ENCODE measurements at regions not wholly inside any gene's neighbourhood (a gene's known extent, or its start where the extent isn't known, plus 50 kb on each side); places are given as distances from the start of the nearest gene placed in this dataset.

- no peak for DNase-seq
These were observed 511.8 kb upstream of the SLITRK1 start for GRCh38 chr13:84393981-84394625.

GRCh38 chr13:84380866-84381265, 498.6 kb upstream of the SLITRK1 start:
- DNase-seq = no peak

- no peak for DNase-seq
These were observed 494.8 kb upstream of the SLITRK1 start for GRCh38 chr13:84377106-84377505.

- DNase-seq = no peak
These were observed 484.2 kb upstream of the SLITRK1 start for GRCh38 chr13:84366506-84366905.

- DNase-seq = no peak
These were observed 480.5 kb upstream of the SLITRK1 start for GRCh38 chr13:84362777-84363176.

GRCh38 chr13:84360822-84361221, 478.5 kb upstream of the SLITRK1 start:
- no peak for DNase-seq

- no peak for DNase-seq
These were observed 476.3 kb upstream of the SLITRK1 start for GRCh38 chr13:84358601-84359000.

- DNase-seq = no peak
These were observed 470.7 kb upstream of the SLITRK1 start for GRCh38 chr13:84352946-84353345.

- no peak for DNase-seq
These were observed 457.2 kb upstream of the SLITRK1 start for GRCh38 chr13:84339456-84339855.

GRCh38 chr13:84332346-84332745, 450.1 kb upstream of the SLITRK1 start:
- DNase-seq = no peak

GRCh38 chr13:84315527-84315926, 433.3 kb upstream of the SLITRK1 start:
- DNase-seq = peak; percentile 53

GRCh38 chr13:84303035-84303434, 420.8 kb upstream of the SLITRK1 start:
- DNase-seq = no peak

GRCh38 chr13:84297251-84297650, 415.0 kb upstream of the SLITRK1 start:
- DNase-seq = no peak

GRCh38 chr13:84296401-84296800, 414.1 kb upstream of the SLITRK1 start:
- no peak for DNase-seq

- DNase-seq = no peak
These were observed 412.3 kb upstream of the SLITRK1 start for GRCh38 chr13:84294576-84294975.

- DNase-seq = no peak
These were observed 408.1 kb upstream of the SLITRK1 start for GRCh38 chr13:84290386-84290785.

GRCh38 chr13:84279166-84279565, 396.9 kb upstream of the SLITRK1 start:
- DNase-seq = no peak

GRCh38 chr13:84272877-84273562, 390.7 kb upstream of the SLITRK1 start:
- no peak for DNase-seq

- DNase-seq = peak; percentile 32
These were observed 383.0 kb upstream of the SLITRK1 start for GRCh38 chr13:84265257-84265764.

- DNase-seq = no peak
These were observed 381.2 kb upstream of the SLITRK1 start for GRCh38 chr13:84263354-84264069.

- DNase-seq = no peak
These were observed 373.0 kb upstream of the SLITRK1 start for GRCh38 chr13:84255226-84255797.

GRCh38 chr13:84249463-84249862, 367.2 kb upstream of the SLITRK1 start:
- peak; percentile 20 for DNase-seq

- no peak for DNase-seq
These were observed 361.1 kb upstream of the SLITRK1 start for GRCh38 chr13:84243340-84243739.

- DNase-seq = no peak
These were observed 356.8 kb upstream of the SLITRK1 start for GRCh38 chr13:84239032-84239431.
